NCI-H2196 (cell line): ENCODE measurements at regions not wholly inside any gene's neighbourhood (a gene's known extent, or its start where the extent isn't known, plus 50 kb on each side); places are given as distances from the start of the nearest gene placed in this dataset.

Experiments used
- DNase-seq: peaks from one replicate; lab custom pipeline; 2025; ENCODE audit not compliant: unreplicated experiment; lab: John Stamatoyannopoulos, UW

GRCh38 chr3:88921986-88922385 lies 185.4 kb upstream of the EPHA3 start:
- no peak for DNase-seq

- no peak for DNase-seq
Measured at GRCh38 chr3:88926221-88926620, 181.2 kb upstream of the EPHA3 start.

- DNase-seq: no peak
Measured at GRCh38 chr3:88930611-88931010, 176.8 kb upstream of the EPHA3 start.

- DNase-seq: no peak
Measured at GRCh38 chr3:88936831-88937230, 170.6 kb upstream of the EPHA3 start.

GRCh38 chr3:88940296-88940695 lies 167.1 kb upstream of the EPHA3 start:
- no peak for DNase-seq

GRCh38 chr3:88947013-88947412 lies 160.4 kb upstream of the EPHA3 start:
- no peak for DNase-seq

GRCh38 chr3:88954853-88955252 lies 152.6 kb upstream of the EPHA3 start:
- DNase-seq: no peak

- no peak for DNase-seq
Measured at GRCh38 chr3:88955274-88955673, 152.1 kb upstream of the EPHA3 start.

- DNase-seq: no peak
Measured at GRCh38 chr3:88957711-88958439, 149.5 kb upstream of the EPHA3 start.

- no peak for DNase-seq
Measured at GRCh38 chr3:88960019-88960418, 147.4 kb upstream of the EPHA3 start.

GRCh38 chr3:88963003-88963402 lies 144.4 kb upstream of the EPHA3 start:
- no peak for DNase-seq

GRCh38 chr3:88979760-88980159 lies 127.7 kb upstream of the EPHA3 start:
- no peak for DNase-seq

GRCh38 chr3:88983458-88983857 lies 124.0 kb upstream of the EPHA3 start:
- no peak for DNase-seq

GRCh38 chr3:88984256-88984655 lies 123.2 kb upstream of the EPHA3 start:
- DNase-seq: no peak

- no peak for DNase-seq
Measured at GRCh38 chr3:88984832-88985231, 122.6 kb upstream of the EPHA3 start.

- no peak for DNase-seq
Measured at GRCh38 chr3:88985491-88985890, 121.9 kb upstream of the EPHA3 start.

GRCh38 chr3:88986834-88987233 lies 120.6 kb upstream of the EPHA3 start:
- no peak for DNase-seq

- no peak for DNase-seq
Measured at GRCh38 chr3:88987776-88988175, 119.6 kb upstream of the EPHA3 start.

- no peak for DNase-seq
Measured at GRCh38 chr3:88988906-88989305, 118.5 kb upstream of the EPHA3 start.

GRCh38 chr3:88991496-88991895 lies 115.9 kb upstream of the EPHA3 start:
- DNase-seq: no peak

GRCh38 chr3:88996691-88997090 lies 110.7 kb upstream of the EPHA3 start:
- DNase-seq: no peak

- no peak for DNase-seq
Measured at GRCh38 chr3:88997260-88997659, 110.2 kb upstream of the EPHA3 start.

- DNase-seq: no peak
Measured at GRCh38 chr3:89000886-89001285, 106.5 kb upstream of the EPHA3 start.
